Hepatocyte (in vitro differentiated cells): ENCODE measurements at regions not wholly inside any gene's neighbourhood (a gene's known extent, or its start where the extent isn't known, plus 50 kb on each side); places are given as distances from the start of the nearest gene placed in this dataset.
"Not testable (repeated sequence)": the region's sequence is repeated elsewhere in the genome, so short reads cannot be mapped to it uniquely, and the experiment has no call there.

Experiments used
- DNase-seq: peaks from one replicate; pipeline ENCODE4 v3.0.0-alpha.2; 2016; ENCODE audit warnings: low spot score
- H2AFZ ChIP-seq: fragments of 200-600 bp; sonication (generic); 2 replicates; pipeline ENCODE4 v1.6.0; 2016; ENCODE audit warnings: antibody characterized with exemption, mild to moderate bottlenecking
- H3K27ac ChIP-seq: fragments of 200-600 bp; sonication (generic); 2 replicates; pipeline ENCODE4 v1.5.1; 2016; ENCODE audit warnings: mild to moderate bottlenecking
- H3K27me3 ChIP-seq: fragments of 200-600 bp; sonication (generic); 2 replicates; pipeline ENCODE4 v1.6.1; 2016
- H3K36me3 ChIP-seq: fragments of 200-600 bp; sonication (generic); replicated peaks from 2 replicates; pipeline ENCODE4 v1.5.1; 2016; ENCODE audit warnings: low read depth; ENCODE audit not compliant: insufficient read depth
- H3K4me1 ChIP-seq: fragments of 200-600 bp; sonication (generic); 2 replicates; pipeline ENCODE4 v1.5.1; 2016; ENCODE audit warnings: mild to moderate bottlenecking, moderate library complexity; ENCODE audit not compliant: insufficient read depth
- H3K4me2 ChIP-seq: fragments of 200-600 bp; sonication (generic); 2 replicates; pipeline ENCODE4 v1.6.0; 2016
- H3K4me3 ChIP-seq: fragments of 200-600 bp; sonication (generic); 2 replicates; pipeline ENCODE4 v1.5.1; 2016; ENCODE audit warnings: mild to moderate bottlenecking
- H3K79me2 ChIP-seq: fragments of 200-600 bp; sonication (generic); 2 replicates; pipeline ENCODE4 v1.6.0; 2017; ENCODE audit warnings: mild to moderate bottlenecking
- H3K9me2 ChIP-seq: fragments of 200-600 bp; sonication (generic); replicated peaks from 2 replicates; pipeline ENCODE4 v1.6.0; 2017; ENCODE audit warnings: mild to moderate bottlenecking; ENCODE audit not compliant: insufficient read depth
- H3K9me3 ChIP-seq: fragments of 200-600 bp; sonication (generic); 2 replicates; pipeline ENCODE4 v1.5.1; 2016; ENCODE audit warnings: low read depth, mild to moderate bottlenecking
- H4K20me1 ChIP-seq: fragments of 200-600 bp; sonication (generic); 2 replicates; pipeline ENCODE4 v1.6.0; 2016; ENCODE audit warnings: mild to moderate bottlenecking; ENCODE audit not compliant: insufficient read depth, poor library complexity, severe bottlenecking
- CTCF ChIP-seq: fragments of 200-600 bp; sonication (generic); IDR thresholded peaks from 2 replicates; pipeline ENCODE4 v1.5.1; 2016; ENCODE audit warnings: antibody characterized with exemption, mild to moderate bottlenecking; ENCODE audit not compliant: poor library complexity
- EZH2 ChIP-seq: fragments of 200-600 bp; sonication (generic); IDR thresholded peaks from 2 replicates; pipeline ENCODE4 v1.6.1; 2016; ENCODE audit warnings: antibody characterized with exemption, mild to moderate bottlenecking, borderline replicate concordance
- EZH2phosphoT487 ChIP-seq: fragments of 200-600 bp; sonication (generic); IDR thresholded peaks from one replicate; pipeline ENCODE4 v1.6.1; 2018; ENCODE audit warnings: antibody characterized with exemption, mild to moderate bottlenecking, low read depth, moderate library complexity; ENCODE audit not compliant: unreplicated experiment, severe bottlenecking
- WGBS: methylation state at CpG from one replicate; pipeline ENCODE4 v1.1.6; 2016; ENCODE audit warnings: low lambda C conversion rate; ENCODE audit errors: missing lambda C conversion rate; 5-methylcytosine and 5-hydroxymethylcytosine counted together

GRCh38 chr9:134571946-134572917, 69.4 kb upstream of the COL5A1 start:
- DNase-seq: no peak
- no peak overlapping the region for H2AFZ ChIP-seq
- no peaks in the 10 kb centered on the region for H3K79me2 ChIP-seq
- H3K9me3 ChIP-seq: no peaks in the 10 kb centered on the region
- H3K36me3 ChIP-seq: no peaks in the 10 kb centered on the region
- H3K4me2 ChIP-seq: no peak overlapping the region
- no peak for TF ChIP-seq CTCF
- TF ChIP-seq EZH2: no peak
- WGBS: 96% methylated on average over 18 of the region's 18 CpGs
- no peak overlapping the region for H3K4me3 ChIP-seq
- H3K27ac ChIP-seq: no peak overlapping the region
- no peaks in the 10 kb centered on the region for H3K9me2 ChIP-seq
- no peaks in the 10 kb centered on the region for H3K27me3 ChIP-seq
- H3K4me1 ChIP-seq: peaks cover 20% of the 10 kb centered on the region
- H4K20me1 ChIP-seq: no peaks in the 10 kb centered on the region

- H2AFZ ChIP-seq, H4K20me1 ChIP-seq, H3K4me3 ChIP-seq, DNase-seq, H3K27ac ChIP-seq, H3K4me2 ChIP-seq, H3K27me3 ChIP-seq, H3K9me2 ChIP-seq, H3K79me2 ChIP-seq, H3K36me3 ChIP-seq, H3K9me3 ChIP-seq: not testable (repeated sequence)
- H3K4me1 ChIP-seq: peaks cover 20% of the 10 kb centered on the region
- 73% methylated on average over 6 of the region's 6 CpGs for WGBS
These were observed 66.9 kb upstream of the COL5A1 start for GRCh38 chr9:134574686-134575085.

- Histone ChIP-seq H3K27ac (peak overlapping the region; percentile 14), H3K4me2 (no peak overlapping the region), H4K20me1 (no peaks in the 10 kb centered on the region), H3K36me3 (no peaks in the 10 kb centered on the region), H3K27me3 (no peaks in the 10 kb centered on the region), H2AFZ (no peak overlapping the region), H3K9me3 (peaks cover 3% of the 10 kb centered on the region), H3K4me3 (no peak overlapping the region), H3K79me2 (no peaks in the 10 kb centered on the region), H3K4me1 (peaks cover 16% of the 10 kb centered on the region), H3K9me2 (no peaks in the 10 kb centered on the region)
- DNase-seq: no peak
- TF ChIP-seq EZH2phosphoT487: no peak
- TF ChIP-seq CTCF: no peak
- TF ChIP-seq EZH2: no peak
- WGBS: 77% methylated on average over 14 of the region's 14 CpGs
These were observed 66.3 kb upstream of the COL5A1 start for GRCh38 chr9:134575103-134575900.

- TF ChIP-seq CTCF: no peak
- TF ChIP-seq EZH2phosphoT487: no peak
- no peak for TF ChIP-seq EZH2
- H2AFZ ChIP-seq: no peak overlapping the region
- no peaks in the 10 kb centered on the region for H3K9me2 ChIP-seq
- peaks cover 12% of the 10 kb centered on the region for H3K4me1 ChIP-seq
- no peak overlapping the region for H3K4me3 ChIP-seq
- no peak for DNase-seq
- no peaks in the 10 kb centered on the region for H3K27me3 ChIP-seq
- H3K9me3 ChIP-seq: peaks cover 4% of the 10 kb centered on the region
- H3K4me2 ChIP-seq: no peak overlapping the region
- WGBS: 84% methylated on average over 3 of the region's 3 CpGs
- H3K27ac ChIP-seq: peak overlapping the region; percentile 14
- no peaks in the 10 kb centered on the region for H3K36me3 ChIP-seq
- H4K20me1 ChIP-seq: no peaks in the 10 kb centered on the region
- no peaks in the 10 kb centered on the region for H3K79me2 ChIP-seq
These were observed 65.8 kb upstream of the COL5A1 start for GRCh38 chr9:134575901-134576176.
